ENCODE measurements at regions not wholly inside any gene's neighbourhood (a gene's known extent, or its start where the extent isn't known, plus 50 kb on each side); places are given as distances from the start of the nearest gene placed in this dataset.

GRCh38 chr11:122337704-122338103 lies 221.7 kb upstream of the BLID start:
- H3K9me3 ChIP-seq: no peaks in the 10 kb centered on the region
- TF ChIP-seq POLR2A (IDR thresholded peaks at IDR 0.05) (no peak), POLR2AphosphoS5 (IDR thresholded peaks at IDR 0.05) (no peak), CTCF (IDR thresholded peaks at IDR 0.05) (no peak), EP300 (IDR thresholded peaks at IDR 0.05) (no peak)
- no peaks in the 10 kb centered on the region for H3K36me3 ChIP-seq
- no peaks in the 10 kb centered on the region for H3K4me1 ChIP-seq
- H3K27ac ChIP-seq: no peak overlapping the region
- H3K27me3 ChIP-seq: no peaks in the 10 kb centered on the region
- H3K4me3 ChIP-seq: no peak overlapping the region
- no peak for DNase-seq
- intact Hi-C loops (cut with DNase I; ENCODE audit: low total_unique reads): no loop called here
- 44 to 68% (median 57%) methylated on average over 4 of the region's 4 CpGs for WGBS, 5 donors

- H3K4me3 ChIP-seq: no peak overlapping the region
- 37 to 62% (median 46%) methylated on average over 5 of the region's 5 CpGs for WGBS, 5 donors
- H3K27me3 ChIP-seq: no peaks in the 10 kb centered on the region
- H3K27ac ChIP-seq: no peak overlapping the region
- intact Hi-C loops (cut with DNase I; ENCODE audit: low total_unique reads): no loop called here
- no peak for DNase-seq
- H3K36me3 ChIP-seq: no peaks in the 10 kb centered on the region
- H3K4me1 ChIP-seq: no peaks in the 10 kb centered on the region
- no peaks in the 10 kb centered on the region for H3K9me3 ChIP-seq
- TF ChIP-seq POLR2A (IDR thresholded peaks at IDR 0.05): no peak
Measured at GRCh38 chr11:122337241-122337640, 221.2 kb upstream of the BLID start.

- H3K9me3 ChIP-seq: no peaks in the 10 kb centered on the region
- H3K27me3 ChIP-seq: no peaks in the 10 kb centered on the region
- H3K4me1 ChIP-seq: no peaks in the 10 kb centered on the region
- 66 to 78% (median 72%) methylated on average over 5 of the region's 5 CpGs for WGBS, 5 donors
- no peak for DNase-seq
- H3K4me3 ChIP-seq: no peak overlapping the region
- TF ChIP-seq POLR2A (IDR thresholded peaks at IDR 0.05): no peak
- TF ChIP-seq POLR2AphosphoS5 (IDR thresholded peaks at IDR 0.05): no peak
- TF ChIP-seq CTCF (IDR thresholded peaks at IDR 0.05): no peak
- no peak for TF ChIP-seq EP300 (IDR thresholded peaks at IDR 0.05)
- H3K36me3 ChIP-seq: no peaks in the 10 kb centered on the region
- H3K27ac ChIP-seq: no peak overlapping the region
- intact Hi-C loops (cut with DNase I; ENCODE audit: low total_unique reads): no loop called here
Measured at GRCh38 chr11:122336706-122337105, 220.7 kb upstream of the BLID start.

GRCh38 chr11:122334546-122335339 lies 218.7 kb upstream of the BLID start:
- no peaks in the 10 kb centered on the region for H3K9me3 ChIP-seq
- peak in 1 of 2 donors; percentile 53 for DNase-seq
- TF ChIP-seq POLR2AphosphoS5 (IDR thresholded peaks at IDR 0.05): no peak
- TF ChIP-seq CTCF (IDR thresholded peaks at IDR 0.05): no peak
- TF ChIP-seq EP300 (IDR thresholded peaks at IDR 0.05): no peak
- no peak for TF ChIP-seq POLR2A (IDR thresholded peaks at IDR 0.05)
- no peak overlapping the region for H3K4me3 ChIP-seq
- no peaks in the 10 kb centered on the region for H3K27me3 ChIP-seq
- no peak overlapping the region for H3K27ac ChIP-seq
- WGBS, 5 donors: 57 to 83% (median 76%) methylated on average over 11 of the region's 11 CpGs
- intact Hi-C loops (cut with DNase I; ENCODE audit: low total_unique reads): no loop called here
- no peaks in the 10 kb centered on the region for H3K36me3 ChIP-seq
- H3K4me1 ChIP-seq: no peaks in the 10 kb centered on the region

GRCh38 chr11:122333467-122333866 lies 217.5 kb upstream of the BLID start:
- Histone ChIP-seq H3K9me3 (no peaks in the 10 kb centered on the region), H3K27ac (no peak overlapping the region), H3K27me3 (no peaks in the 10 kb centered on the region), H3K4me1 (no peaks in the 10 kb centered on the region), H3K4me3 (no peak overlapping the region), H3K36me3 (no peaks in the 10 kb centered on the region)
- 91 to 97% (median 94%) methylated on average over 4 of the region's 4 CpGs for WGBS, 5 donors
- intact Hi-C loops (cut with DNase I; ENCODE audit: low total_unique reads): no loop called here
- no peak for DNase-seq
- TF ChIP-seq EP300 (IDR thresholded peaks at IDR 0.05) (no peak), POLR2A (IDR thresholded peaks at IDR 0.05) (no peak)

Measured in stomach (tissue), 8 donors.